GM21447 (cell line): ENCODE measurements at regions not wholly inside any gene's neighbourhood (a gene's known extent, or its start where the extent isn't known, plus 50 kb on each side); places are given as distances from the start of the nearest gene placed in this dataset.

Experiments
- ATAC-seq: cut with Tn5 transposase; IDR thresholded peaks from one replicate; pipeline ENCODE4 v1.9.1; 2021; ENCODE audit not compliant: unreplicated experiment

GRCh38 chr5:98709681-98710080, 63.8 kb upstream of the RGMB start:
- ATAC-seq: no peak

- ATAC-seq: no peak
Measured at GRCh38 chr5:98713027-98713426, 60.4 kb upstream of the RGMB start.

- no peak for ATAC-seq
Measured at GRCh38 chr5:98713856-98714255, 59.6 kb upstream of the RGMB start.

GRCh38 chr5:98714710-98715288, 58.7 kb upstream of the RGMB start:
- no peak for ATAC-seq

- no peak for ATAC-seq
Measured at GRCh38 chr5:98721231-98721928, 52.1 kb upstream of the RGMB start.

GRCh38 chr5:98722188-98722587, 51.3 kb upstream of the RGMB start:
- ATAC-seq: no peak

- no peak for ATAC-seq
Measured at GRCh38 chr5:98723061-98723460, 50.4 kb upstream of the RGMB start.
